Left ventricle myocardium superior (tissue), 1 donor: ENCODE measurements at regions not wholly inside any gene's neighbourhood (a gene's known extent, or its start where the extent isn't known, plus 50 kb on each side); places are given as distances from the start of the nearest gene placed in this dataset.

Experiments used
- ATAC-seq: fragments of 200-7000 bp; cut with Tn5 transposase; one replicate; pipeline ENCODE4 v1.9.1; 2020; ENCODE audit warnings: mild to moderate bottlenecking, moderate library complexity
- DNase-seq: peaks from one replicate; pipeline ENCODE4 v3.0.0-alpha.2; 2020
- intact Hi-C: fragments of 100-400 bp; cut with micrococcal nuclease; formaldehyde crosslinking; loops from one replicate; pipeline ENCODE4 v1.11.0; 2022
- donor health status: DM: no; HTN: yes; CAD: no; lungs with severe emphysema.

DNA sequence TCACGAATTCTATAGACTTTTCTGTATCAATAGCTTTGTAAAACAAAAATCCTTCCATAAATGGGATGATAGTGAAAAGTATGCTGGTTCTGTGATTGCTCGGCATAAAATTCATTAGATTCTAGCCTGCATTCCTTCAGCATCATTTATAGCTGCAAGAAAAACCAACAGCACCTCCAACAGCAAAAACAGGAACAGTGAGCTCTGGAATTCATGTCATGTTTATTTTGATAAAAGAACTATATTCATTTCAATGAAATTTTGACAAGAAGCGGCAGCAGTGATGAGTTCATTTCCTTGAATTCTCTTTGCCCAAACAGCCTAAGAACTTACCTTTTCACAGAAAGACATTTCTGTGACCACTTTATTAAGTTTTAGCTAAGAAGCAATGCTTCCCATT, 515.2 kb upstream of the CCDC54 start:
- no peak for ATAC-seq
- intact Hi-C loops = loop anchor here (10.0 kb wide), 1 partner anchor 527 kb away; no protein-coding TSS in a partner anchor
- DNase-seq = no peak

DNA sequence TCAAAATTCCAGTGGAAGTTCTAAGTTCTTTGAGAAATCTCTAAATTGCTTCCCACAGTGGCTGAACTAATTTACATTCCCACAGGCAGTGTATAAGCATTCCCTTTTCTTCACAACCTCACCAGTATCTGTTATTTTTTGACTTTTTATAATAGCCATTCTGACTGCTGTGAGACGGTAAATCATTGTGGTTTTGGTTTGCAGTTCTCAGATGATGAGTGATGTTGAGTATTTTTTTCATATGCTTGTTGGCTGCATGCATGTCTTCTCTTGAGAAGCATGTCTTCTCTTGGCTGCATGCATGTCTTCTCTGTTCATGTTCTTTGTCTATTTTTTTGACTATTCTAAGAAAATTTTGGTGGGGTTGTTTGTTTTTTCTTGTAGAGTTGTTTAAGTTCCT, 499.6 kb upstream of the CCDC54 start:
- no peak for DNase-seq
- intact Hi-C loops = no loop called here
- ATAC-seq = no peak

DNA sequence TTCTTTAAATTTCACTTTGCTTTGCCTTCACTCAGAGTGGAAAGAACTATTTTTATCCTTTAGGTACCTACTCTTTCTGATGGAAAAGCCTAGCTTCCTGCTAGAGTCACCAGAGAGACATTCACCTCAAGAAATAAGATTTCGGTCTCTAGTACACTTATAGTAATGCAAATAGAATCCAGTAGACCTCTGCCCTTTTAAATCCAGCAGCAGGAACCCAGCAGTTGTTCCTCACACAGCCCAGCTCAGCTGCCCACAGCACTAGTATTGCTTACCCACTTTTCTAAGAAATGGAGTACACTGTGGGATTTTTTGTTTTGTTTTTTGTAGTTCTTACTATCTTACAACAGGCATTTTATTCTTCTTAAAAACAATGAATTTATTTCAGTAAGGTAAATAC, 497.0 kb upstream of the CCDC54 start:
- DNase-seq (no peak), ATAC-seq (no peak)
- intact Hi-C loops = no loop called here

DNA sequence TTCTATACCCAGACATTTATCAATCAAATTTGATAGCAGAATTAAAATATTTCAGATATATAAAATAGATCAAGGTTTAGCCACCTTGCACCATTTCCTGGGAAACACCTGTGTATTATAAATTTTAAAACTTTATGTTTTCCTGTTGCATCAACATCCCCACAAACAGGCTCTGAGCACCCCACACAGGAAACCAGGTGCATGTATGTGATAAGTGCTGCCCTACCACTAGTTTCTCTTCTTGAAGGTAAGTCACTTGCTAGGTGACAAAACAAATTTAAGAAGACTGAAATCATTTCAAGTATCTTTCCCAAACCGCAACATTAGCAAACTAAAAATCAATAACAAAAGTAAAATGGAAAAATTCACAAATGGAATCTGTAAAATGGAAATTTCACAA, 496.1 kb upstream of the CCDC54 start:
- intact Hi-C loops = no loop called here
- DNase-seq = no peak
- no peak for ATAC-seq

DNA sequence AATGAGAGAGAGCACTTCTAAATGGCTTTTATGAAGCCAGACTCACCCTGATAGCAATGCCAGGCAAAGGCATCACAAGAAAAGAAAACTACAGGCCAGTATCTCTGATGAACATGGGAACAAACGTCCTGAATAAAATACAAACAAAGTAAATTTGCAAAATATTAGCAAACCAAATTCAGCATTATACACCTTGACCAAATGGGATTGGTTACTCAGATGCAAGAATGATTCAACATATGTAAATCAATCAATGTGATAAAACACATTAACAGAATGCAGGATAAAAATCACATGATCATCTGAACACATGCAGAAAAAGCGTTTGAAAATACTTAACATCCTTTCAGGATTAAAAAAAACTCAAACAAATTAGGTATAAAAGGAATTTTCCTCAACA, 494.9 kb upstream of the CCDC54 start:
- intact Hi-C loops = no loop called here
- ATAC-seq = no peak
- no peak for DNase-seq

DNA sequence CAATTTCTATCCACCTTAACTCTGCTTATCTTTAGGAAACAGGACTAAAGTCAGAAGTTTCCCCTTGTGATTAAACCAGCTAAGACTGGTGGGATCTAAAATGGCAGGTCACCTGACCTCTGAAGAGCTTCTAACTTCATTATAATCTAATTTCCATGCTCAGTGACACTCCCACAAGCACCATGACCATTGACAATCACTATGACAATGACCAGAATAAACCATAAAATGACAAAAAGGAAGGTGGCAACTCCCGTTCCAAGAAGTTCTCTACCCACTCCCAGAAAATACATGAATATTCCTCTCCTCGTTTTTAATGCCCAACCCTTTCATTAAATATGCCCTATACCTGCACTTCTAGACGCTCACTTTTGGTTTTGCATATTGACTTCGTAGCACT, 471.2 kb upstream of the CCDC54 start:
- no peak for DNase-seq
- ATAC-seq = no peak
- intact Hi-C loops = no loop called here

DNA sequence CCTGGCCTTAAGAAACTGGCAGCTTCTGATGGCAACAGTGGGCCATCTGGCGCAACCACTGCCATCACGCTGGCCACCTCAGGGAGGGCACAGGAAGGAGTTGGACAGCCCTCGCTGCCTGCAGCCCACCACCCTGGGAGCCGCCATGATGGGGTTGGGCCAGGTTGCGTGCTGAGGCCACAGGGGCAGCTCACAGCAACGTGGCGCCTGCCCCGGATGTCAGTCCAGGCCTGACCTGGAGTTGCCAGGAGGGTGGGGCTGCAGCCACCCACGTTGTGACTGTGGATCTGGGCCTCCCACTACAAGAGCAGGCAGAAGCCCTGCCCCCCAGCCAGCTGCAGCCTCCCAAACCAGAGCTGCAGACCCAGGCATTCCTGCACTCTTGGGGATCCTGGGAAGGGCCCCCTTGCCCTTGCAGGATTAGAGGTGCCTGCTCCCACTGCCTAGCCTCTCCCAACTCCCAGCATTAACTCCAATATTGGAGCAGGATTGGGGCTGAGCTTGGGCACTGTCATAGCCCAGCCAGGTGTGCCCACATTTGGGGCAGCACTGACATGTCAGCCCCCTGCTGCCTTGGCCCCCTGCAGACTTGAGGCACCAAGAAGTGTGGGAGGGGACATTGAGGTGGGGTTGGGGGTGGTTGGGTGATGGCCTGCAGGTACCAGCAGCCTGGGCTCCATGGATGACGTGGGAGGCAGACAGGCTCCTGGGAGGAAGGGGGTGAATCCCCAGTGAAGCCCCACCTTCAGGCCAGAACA, 468.9 kb upstream of the CCDC54 start:
- no peak for DNase-seq
- ATAC-seq = no peak
- intact Hi-C loops = no loop called here

DNA sequence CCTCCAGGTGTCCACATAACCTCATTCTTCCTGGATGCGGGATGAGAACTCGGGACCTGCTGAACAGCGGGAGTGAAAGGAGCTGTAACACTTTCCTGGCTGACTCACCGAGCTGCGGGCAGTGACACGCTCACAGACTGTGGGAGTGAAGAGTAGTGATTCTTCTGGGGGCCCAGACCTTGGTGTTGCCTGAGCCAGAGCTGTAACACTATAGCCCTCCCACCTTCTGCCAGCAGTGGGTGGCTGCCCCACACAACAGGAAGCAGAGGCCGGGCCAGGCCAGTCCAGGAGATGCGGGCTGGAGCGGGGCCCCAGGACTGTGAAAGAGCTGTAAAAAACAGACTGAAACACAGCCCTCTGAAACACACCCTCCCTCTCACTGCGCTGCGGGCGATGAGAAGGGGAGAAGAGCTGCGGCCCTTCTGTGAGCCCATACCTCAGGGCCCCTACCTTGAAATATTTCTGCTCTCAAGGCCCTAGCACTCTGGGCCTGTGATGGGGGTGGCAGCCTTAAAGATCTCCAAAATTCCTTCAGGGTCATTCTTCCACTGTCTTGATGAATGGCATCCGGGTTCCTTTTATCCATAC, 464.0 kb upstream of the CCDC54 start:
- ATAC-seq (no peak), DNase-seq (no peak)
- intact Hi-C loops = no loop called here

DNA sequence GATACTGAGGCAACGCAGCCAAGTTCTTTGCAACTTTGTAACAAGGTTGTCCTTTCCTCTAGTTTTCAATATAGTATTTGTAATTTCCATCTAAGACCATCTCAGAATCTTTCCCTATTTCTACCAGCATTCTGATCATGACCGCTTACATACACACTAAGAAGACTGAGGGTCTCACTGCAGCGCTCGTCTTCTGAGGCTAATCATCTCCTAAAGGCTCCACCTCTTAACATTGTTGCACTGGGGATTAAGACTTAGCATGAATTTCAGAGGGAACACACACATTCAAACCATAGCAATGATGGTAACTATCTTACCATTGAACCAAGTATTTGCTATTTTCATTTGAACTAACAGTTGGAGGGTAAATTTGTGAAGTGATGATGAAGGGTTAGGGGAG, 463.3 kb upstream of the CCDC54 start:
- no peak for ATAC-seq
- no peak for DNase-seq
- intact Hi-C loops = no loop called here

DNA sequence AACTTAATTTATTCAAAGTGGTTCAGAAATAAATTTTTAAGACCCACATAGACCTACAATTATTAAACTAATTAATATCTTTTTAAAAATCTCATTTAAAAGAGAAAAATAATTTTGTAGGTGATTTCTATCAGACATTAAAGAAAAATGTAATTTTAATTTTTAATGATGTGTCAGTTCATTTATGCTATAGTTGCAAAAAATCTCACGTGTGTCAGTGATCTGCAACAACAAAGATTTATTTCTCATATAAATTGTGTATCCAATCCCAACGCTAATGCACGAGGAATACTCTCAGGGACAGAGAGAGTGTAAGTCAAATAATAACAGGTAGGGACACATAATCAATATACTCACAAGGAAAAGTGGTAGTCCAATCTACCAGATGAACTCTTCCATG, 456.6 kb upstream of the CCDC54 start:
- DNase-seq = no peak
- intact Hi-C loops = no loop called here

DNA sequence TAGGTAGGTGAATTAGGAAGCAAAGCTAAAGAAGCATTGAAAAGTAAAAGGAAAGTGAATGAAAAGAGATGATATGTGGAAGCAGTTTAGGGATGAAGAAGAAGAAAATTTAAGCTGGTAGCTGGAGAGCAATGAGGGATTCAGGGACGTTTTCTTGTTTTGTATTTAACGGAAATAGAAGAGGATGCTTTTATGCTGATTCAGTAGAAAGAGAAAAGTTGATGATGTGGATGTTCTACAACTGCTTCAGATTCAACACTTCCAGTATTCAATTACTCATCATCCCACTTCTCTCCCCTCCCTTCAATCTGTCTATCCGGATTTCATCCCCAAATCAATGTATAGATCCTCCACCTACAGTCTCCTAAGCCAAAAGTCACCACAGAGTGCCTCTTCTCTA, 448.2 kb upstream of the CCDC54 start:
- no peak for ATAC-seq
- DNase-seq = no peak

More for the DNA sequence above, 456.6 kb upstream of the CCDC54 start:
- no peak for ATAC-seq

DNA sequence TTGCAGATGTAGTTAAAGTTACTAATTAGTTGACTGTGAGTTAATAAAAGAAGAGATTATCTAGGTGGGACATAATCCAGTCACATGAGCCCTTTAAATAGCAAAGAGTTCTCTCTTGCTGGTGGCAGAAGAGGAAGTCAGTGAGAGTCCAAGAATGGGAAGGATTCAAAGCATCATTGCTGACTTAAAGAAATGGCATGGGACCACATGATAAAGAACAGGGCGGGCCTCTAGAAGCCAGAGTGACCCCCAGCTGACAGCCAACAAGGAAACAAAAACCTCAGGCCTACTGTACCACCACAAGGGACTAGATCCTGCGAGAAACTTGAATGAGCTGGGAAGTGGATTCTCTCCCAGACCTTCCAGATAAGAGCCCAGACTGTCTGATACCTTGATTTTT, 447.2 kb upstream of the CCDC54 start:
- intact Hi-C loops = no loop called here
- ATAC-seq = no peak

More for the DNA sequence above, 448.2 kb upstream of the CCDC54 start:
- intact Hi-C loops = no loop called here

DNA sequence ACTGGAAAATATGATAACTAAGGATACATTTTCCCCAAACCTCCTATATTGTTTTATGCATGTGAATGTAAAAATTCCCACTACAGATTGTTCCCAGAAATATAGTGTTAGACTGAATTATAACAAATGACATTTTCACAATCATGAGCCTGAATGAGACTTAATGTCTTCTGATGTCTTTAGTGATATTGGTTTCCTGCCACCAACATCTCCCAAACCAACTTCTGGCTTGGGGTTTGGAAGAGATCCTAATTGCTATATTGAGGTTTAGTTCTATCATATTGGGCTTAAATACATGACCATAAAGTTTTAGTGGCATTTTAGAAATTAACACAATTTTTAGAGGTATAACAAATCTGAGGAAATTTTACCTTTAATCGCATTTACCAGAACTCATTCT, 445.3 kb upstream of the CCDC54 start:
- intact Hi-C loops = no loop called here
- DNase-seq = no peak
- no peak for ATAC-seq

More for the DNA sequence above, 447.2 kb upstream of the CCDC54 start:
- DNase-seq = no peak

DNA sequence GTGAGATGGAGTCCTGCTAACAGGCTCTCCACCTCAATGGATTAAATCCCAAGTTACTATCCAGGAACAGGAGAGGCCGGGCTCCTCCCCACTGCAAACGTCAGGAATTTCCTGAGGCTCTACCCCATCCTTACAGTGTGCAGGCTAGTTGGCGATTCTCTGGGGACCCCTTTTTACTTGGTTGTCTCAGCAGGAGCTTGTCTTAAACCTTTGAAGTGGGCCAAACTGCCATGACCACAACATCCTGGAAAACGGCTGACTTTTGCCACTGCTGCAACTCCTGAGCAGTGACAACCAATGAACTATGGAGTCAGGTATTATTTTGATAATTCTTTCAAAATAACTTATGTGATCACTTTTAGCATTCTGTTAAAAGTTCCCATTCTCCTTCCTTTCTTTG, 440.9 kb upstream of the CCDC54 start:
- ATAC-seq = no peak

DNA sequence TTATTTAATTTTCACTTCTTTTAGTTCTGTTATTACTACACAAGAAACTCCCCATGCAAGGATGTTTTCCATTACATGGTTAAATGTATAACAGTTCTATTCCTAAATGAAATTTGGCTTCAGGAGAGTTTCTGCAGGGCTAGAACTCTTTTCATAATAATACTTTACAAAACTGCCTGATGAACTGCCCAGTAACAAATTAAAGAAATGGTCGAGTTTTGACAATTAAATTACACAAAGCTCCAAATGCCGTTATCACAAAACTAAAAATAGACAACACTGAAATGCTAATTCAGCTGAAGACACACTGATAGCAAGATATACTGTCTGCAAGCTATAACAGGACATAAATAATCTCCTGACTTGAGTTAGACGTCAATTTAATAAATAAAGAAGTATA, 435.2 kb upstream of the CCDC54 start:
- DNase-seq (no peak), ATAC-seq (no peak)
- intact Hi-C loops = no loop called here

More for the DNA sequence above, 440.9 kb upstream of the CCDC54 start:
- no peak for DNase-seq
- intact Hi-C loops = no loop called here

DNA sequence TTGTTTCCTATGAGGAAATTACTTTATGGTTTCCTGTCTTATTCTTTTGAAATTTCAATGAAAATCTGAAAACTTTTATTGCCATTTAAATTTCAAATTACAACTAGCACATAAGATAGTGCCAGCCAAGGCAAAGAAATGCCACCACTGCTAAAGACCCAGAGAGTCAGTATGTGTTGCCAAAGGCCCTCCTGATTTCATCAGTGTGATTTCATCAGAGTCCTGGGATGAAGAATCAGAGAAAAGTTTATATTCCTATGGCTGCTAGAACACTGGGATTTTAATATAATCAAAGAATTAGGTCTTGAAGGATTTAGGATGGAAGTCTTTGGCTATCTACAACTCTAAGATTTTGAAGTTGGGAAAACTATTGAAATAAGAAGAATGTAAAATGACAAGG, 434.2 kb upstream of the CCDC54 start:
- intact Hi-C loops = no loop called here
- DNase-seq (no peak), ATAC-seq (no peak)

DNA sequence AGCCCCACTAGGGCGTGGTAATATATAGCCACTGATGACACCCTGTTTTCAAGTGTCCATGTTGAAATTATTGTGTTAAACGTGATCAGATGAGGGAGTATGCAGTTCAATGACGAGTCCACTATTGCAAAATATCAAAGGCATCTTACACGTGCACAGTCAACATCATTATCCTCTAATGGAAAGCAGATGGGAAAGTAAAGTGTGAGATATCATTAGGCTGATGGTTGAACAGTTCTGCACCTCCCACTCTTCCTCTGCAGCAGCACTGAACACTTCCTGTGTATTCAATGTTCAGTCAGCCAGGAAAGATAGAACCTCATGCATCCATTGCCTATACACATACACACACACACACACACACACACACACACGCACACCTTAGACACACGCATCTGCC, 431.8 kb upstream of the CCDC54 start:
- no peak for ATAC-seq
- intact Hi-C loops = no loop called here

DNA sequence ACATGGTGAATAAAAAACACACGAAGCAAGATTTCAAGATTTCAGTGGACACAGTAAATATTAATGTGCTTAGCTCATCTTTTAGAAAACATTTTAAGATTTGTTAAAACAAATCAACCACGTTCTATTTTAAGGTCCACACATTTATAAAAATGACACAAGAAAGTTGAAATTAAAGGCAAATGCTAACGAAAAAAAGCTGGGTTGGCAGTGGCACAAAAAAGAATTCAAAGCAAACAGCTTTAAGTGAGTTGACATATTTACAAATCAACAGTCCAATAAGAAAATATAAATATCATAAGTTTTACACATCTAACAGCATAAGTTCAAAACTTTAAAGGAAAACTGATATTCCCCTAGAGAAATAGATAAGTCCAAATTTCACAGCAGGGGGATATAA, 430.4 kb upstream of the CCDC54 start:
- no peak for DNase-seq
- no peak for ATAC-seq
- intact Hi-C loops = no loop called here

More for the DNA sequence above, 431.8 kb upstream of the CCDC54 start:
- DNase-seq = no peak

DNA sequence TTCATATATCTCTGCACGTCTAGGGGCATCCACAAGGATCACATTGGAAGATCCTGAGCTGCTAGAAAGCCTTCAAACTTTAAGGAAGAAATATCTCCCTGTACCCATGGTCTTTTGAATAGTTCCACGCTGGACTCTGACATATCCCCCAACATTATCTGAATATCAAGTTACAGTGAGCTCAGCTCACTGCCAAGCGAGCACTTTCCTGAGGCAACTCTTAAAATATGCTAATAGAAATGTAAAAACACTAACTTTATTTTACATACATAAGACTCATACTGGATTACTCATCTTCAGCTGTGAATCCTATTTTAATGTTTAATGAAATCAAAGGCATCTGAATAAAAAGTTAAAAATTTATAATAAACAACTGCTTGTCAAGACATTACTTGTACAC, 420.2 kb upstream of the CCDC54 start:
- ATAC-seq = no peak
- no peak for DNase-seq
- intact Hi-C loops = no loop called here

DNA sequence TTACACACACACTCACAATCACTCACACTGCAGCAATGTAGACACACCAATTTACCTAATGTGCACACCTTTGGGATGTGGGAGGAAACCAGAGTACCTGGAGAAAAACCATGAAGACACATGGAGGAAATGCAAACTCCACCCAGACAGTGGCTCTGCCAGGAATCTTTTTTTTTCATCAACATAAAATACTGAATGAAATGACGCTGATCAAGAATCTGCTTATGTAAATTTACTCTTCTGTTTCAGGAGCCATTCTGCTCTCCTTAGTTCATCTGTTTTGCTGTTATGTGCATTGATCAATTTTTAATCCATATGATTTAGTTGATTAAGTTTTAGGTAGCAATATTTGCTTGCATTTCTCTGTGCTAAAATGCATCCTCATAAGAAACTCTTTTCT, 414.2 kb upstream of the CCDC54 start:
- ATAC-seq (no peak), DNase-seq (no peak)
- intact Hi-C loops = no loop called here

DNA sequence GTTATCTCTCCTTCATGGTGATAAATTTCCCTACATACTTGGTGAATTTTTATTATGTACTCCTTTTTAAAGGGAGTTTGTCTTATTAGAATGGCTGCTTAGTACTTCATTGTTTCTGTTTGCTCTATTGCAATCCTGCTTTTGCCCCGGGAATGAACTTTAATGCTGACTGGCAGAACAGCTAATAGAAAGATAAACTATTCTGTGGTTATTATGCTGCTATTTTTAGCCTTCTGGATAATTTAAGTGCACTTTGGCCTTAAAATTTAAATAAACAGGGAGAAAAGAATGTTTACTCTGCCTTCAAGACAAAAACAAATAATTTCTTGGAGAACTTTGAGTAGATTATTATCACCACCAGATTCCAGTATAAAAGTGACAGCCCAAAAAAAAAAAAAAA, 413.8 kb upstream of the CCDC54 start:
- no peak for DNase-seq
- intact Hi-C loops = no loop called here
- ATAC-seq = peak; percentile 74
